ENCODE measurements at regions not wholly inside any gene's neighbourhood (a gene's known extent, or its start where the extent isn't known, plus 50 kb on each side); places are given as distances from the start of the nearest gene placed in this dataset.

- 94% methylated on average over 5 of the region's 16 CpGs for WGBS (ENCODE audit: insufficient coverage)
These were observed 133.0 kb upstream of the FAM20C start for GRCh38 chr7:59079-60016.

More at GRCh38 chr7:59079-60016, 133.0 kb upstream of the FAM20C start:
- Histone ChIP-seq H4K20me1 (ENCODE audit: insufficient read depth, low read length) (no peaks in the 10 kb centered on the region), H3K27me3 (ENCODE audit: control insufficient read depth in 2 of 2, insufficient read depth in 2 of 2, low read length in 2 of 2) (no peaks in the 10 kb centered on the region), H3K4me3 (replicated peaks in 1 of 3; ENCODE audit: low read depth in 2 of 3, low read length in 3 of 3) (no peak overlapping the region), H3K27ac (ENCODE audit: low read depth in 1 of 2, low read length in 2 of 2) (no peak overlapping the region), H3K79me2 (ENCODE audit: insufficient read depth, low read length) (no peaks in the 10 kb centered on the region), H3K4me2 (replicated peaks; ENCODE audit: extremely low read depth, low read length, poor library complexity, severe bottlenecking) (no peak overlapping the region), H3K36me3 (replicated peaks in 1 of 2; ENCODE audit: control insufficient read depth in 1 of 2, insufficient read depth in 2 of 2, low read length in 2 of 2) (no peaks in the 10 kb centered on the region), H3K9me3 (replicated peaks in 1 of 2; ENCODE audit: control insufficient read depth in 1 of 2, insufficient read depth in 1 of 2, low read length in 2 of 2) (no peaks in the 10 kb centered on the region), H3K9ac (ENCODE audit: insufficient read depth, low read length, poor library complexity, severe bottlenecking) (no peak overlapping the region), H3K4me1 (ENCODE audit: control insufficient read depth in 1 of 2, insufficient read depth in 2 of 2, low read length in 2 of 2) (peaks cover 31 to 33% of the 10 kb centered on the region in 2 donors), H2AFZ (ENCODE audit: insufficient read depth, low read depth, low read length, poor library complexity, severe bottlenecking) (no peak overlapping the region)
- H3K36me3 Mint-ChIP-seq: no peaks in the 10 kb centered on the region
- peaks cover 33% of the 10 kb centered on the region for H3K4me1 Mint-ChIP-seq
- peaks cover 1 to 6% (median 1%) of the 10 kb centered on the region in 3 donors for H3K27me3 Mint-ChIP-seq (ENCODE audit: low read depth in 3 of 3)
- H3K4me3 Mint-ChIP-seq: no peak overlapping the region
- intact Hi-C loops (cut with micrococcal nuclease): no loop called here
- H3K27ac Mint-ChIP-seq: no peak overlapping the region
- TF ChIP-seq CTCF (IDR thresholded peaks at IDR 0.05): no peak
- H3K9me3 Mint-ChIP-seq: no peaks in the 10 kb centered on the region
- DNase-seq: no peak

Measured in CD14-positive monocyte (primary cell).